K562 (cell line): ENCODE measurements at regions not wholly inside any gene's neighbourhood (a gene's known extent, or its start where the extent isn't known, plus 50 kb on each side); places are given as distances from the start of the nearest gene placed in this dataset.

ENCODE experiments used
- ATAC-seq: fragments of 200-7000 bp; cut with Tn5 transposase; 3 replicates; pipeline ENCODE4 v1.9.1; 2020; ENCODE audit warnings: moderate library complexity
- BruUV-seq: library from RNA; stranded (reverse); fragments of 400-500 nt; replicated peaks from 2 replicates; lab custom pipeline; 2021; lab: Mats Ljungman, UMichigan
- CTCF ChIA-PET: fragments of 300-600 bp; formaldehyde crosslinking; extraction: SDS; loops from one replicate; lab custom pipeline; 2021; ENCODE audit warnings: low intra/inter-chr PET ratio; lab: Yijun Ruan, JAX
- POLR2A ChIA-PET: fragments of 300-600, 350-650 bp; sonication (Branson Sonifier 250); formaldehyde crosslinking; extraction: SDS; loops from one replicate; lab custom pipeline; 2021; ENCODE audit warnings: antibody characterized with exemption, inconsistent platforms; lab: Yijun Ruan, JAX
- DNase-seq, 4 experiments: peaks; one replicate each; pipeline versions ENCODE4 v3.0.0 to v3.0.0-alpha.2; 2011 to 2018; ENCODE audit warnings: low spot score in 3 of 4, mixed read lengths in 3 of 4; ENCODE audit errors: extremely low read depth in 1 of 4
- FAIRE-seq: peaks from 2 replicates; lab custom pipeline; 2011; peaks lifted over from hg19 to GRCh38; lab: Jason Lieb, UNC
- H2AFZ ChIP-seq: 2 replicates; pipeline ENCODE4 v1.6.0; 2011; ENCODE audit warnings: low read depth, low read length, control low read depth, inconsistent platforms
- H3K27ac ChIP-seq: fragments of 200-600 bp; 3 replicates; pipeline ENCODE4 v1.8.0; 2011; ENCODE audit warnings: low read depth, mild to moderate bottlenecking, control low read depth, inconsistent platforms, low read length, moderate library complexity, mixed read lengths; ENCODE audit errors: extremely low read depth
- H3K27me3 ChIP-seq, 2 experiments: fragments of 300-600 bp in 1 of 2; 2 replicates in 1 of 2; 3 replicates in 1 of 2; pipeline versions ENCODE4 v1.6.0 to v1.8.0; 2011; ENCODE audit warnings: inconsistent platforms in 2 of 2, low read length in 2 of 2, mild to moderate bottlenecking in 1 of 2, mixed read lengths in 1 of 2, moderate library complexity in 1 of 2; ENCODE audit not compliant: control insufficient read depth in 2 of 2, insufficient read depth in 2 of 2
- H3K36me3 ChIP-seq: fragments of 300-600 bp; 3 replicates; pipeline ENCODE4 v1.8.0; 2011; ENCODE audit warnings: mild to moderate bottlenecking, low read length, inconsistent platforms; ENCODE audit not compliant: control insufficient read depth, insufficient read depth
- H3K4me1 ChIP-seq, 2 experiments: fragments of 200-600 bp in 1 of 2; replicated peaks in 1 of 2; 2 replicates in 1 of 2; 3 replicates in 1 of 2; pipeline versions ENCODE4 v1.5.1 to v1.8.0; 2011; ENCODE audit warnings: inconsistent platforms in 2 of 2, low read length in 2 of 2, mild to moderate bottlenecking in 1 of 2, mixed read lengths in 1 of 2, moderate library complexity in 1 of 2; ENCODE audit not compliant: control insufficient read depth in 2 of 2, insufficient read depth in 2 of 2
- H3K4me2 ChIP-seq: 2 replicates; pipeline ENCODE4 v1.6.1; 2011; ENCODE audit warnings: low read length, control low read depth, inconsistent platforms, mixed read lengths; ENCODE audit not compliant: insufficient read depth
- H3K4me3 ChIP-seq: fragments of 200-600 bp; sonication (generic), shearing (Covaris generic); 2 replicates; pipeline ENCODE4 v1.5.1; 2016; ENCODE audit warnings: control low read depth, inconsistent platforms
- H3K79me2 ChIP-seq: fragments of 200-600 bp; 3 replicates; pipeline ENCODE4 v1.8.0; 2011; ENCODE audit warnings: low read length, inconsistent platforms; ENCODE audit not compliant: control insufficient read depth, insufficient read depth
- H3K9ac ChIP-seq, 2 experiments: 2 replicates each; pipeline versions ENCODE4 v1.6.0 to v1.6.1; 2011; ENCODE audit warnings: low read depth in 2 of 2, low read length in 2 of 2, control low read depth in 1 of 2, inconsistent platforms in 1 of 2, mild to moderate bottlenecking in 1 of 2, mixed read lengths in 1 of 2; ENCODE audit not compliant: insufficient read depth in 1 of 2
- H3K9me1 ChIP-seq: one replicate; pipeline ENCODE4 v1.6.0; 2011; ENCODE audit warnings: inconsistent platforms, mild to moderate bottlenecking, low read length, moderate library complexity; ENCODE audit not compliant: control insufficient read depth, insufficient read depth
- H3K9me3 ChIP-seq: replicated peaks from 2 replicates; pipeline ENCODE4 v1.5.1; 2011; ENCODE audit warnings: low read depth, low read length, inconsistent platforms; ENCODE audit not compliant: control insufficient read depth, insufficient read depth
- H4K20me1 ChIP-seq: replicated peaks from 2 replicates; pipeline ENCODE4 v1.6.1; 2011; ENCODE audit warnings: low read length, inconsistent platforms, mixed read lengths; ENCODE audit not compliant: control insufficient read depth, insufficient read depth
- ETV5 ChIP-seq: sonication (generic); formaldehyde crosslinking; IDR thresholded peaks from 2 replicates; pipeline ENCODE4 v1.4.0; 2020; ENCODE audit warnings: low read depth, mild to moderate bottlenecking, missing genetic modification reagents
- GTF2A2 ChIP-seq: IDR thresholded peaks from 2 replicates; pipeline ENCODE4 v1.6.1; 2016; ENCODE audit warnings: mild to moderate bottlenecking, missing genetic modification characterization, missing compliant biosample characterization
- ID3 ChIP-seq, 2 experiments: fragments of 250-450 bp in 1 of 2; fragments of 450-650 bp in 1 of 2; sonication (Bioruptor Pico) in 1 of 2; IDR thresholded peaks; 2 replicates each; pipeline versions ENCODE4 v1.6.1 to v1.8.0; 2016 to 2021; ENCODE audit warnings: mild to moderate bottlenecking in 2 of 2, moderate library complexity in 2 of 2, missing compliant biosample characterization in 1 of 2, missing genetic modification characterization in 1 of 2
- JUN ChIP-seq, 2 experiments: sonication (generic) in 1 of 2; formaldehyde crosslinking in 1 of 2; IDR thresholded peaks; 2 replicates each; pipeline versions ENCODE4 v1.6.1 to v1.8.0; 2012 to 2022; ENCODE audit warnings: borderline replicate concordance in 2 of 2, mild to moderate bottlenecking in 2 of 2, improper control_type of control experiment in 1 of 2, low read depth in 1 of 2, low read length in 1 of 2, missing genetic modification reagents in 1 of 2
- MEF2A ChIP-seq: IDR thresholded peaks from 2 replicates; pipeline ENCODE4 v1.6.1; 2011; ENCODE audit warnings: low read depth, mild to moderate bottlenecking, low read length, moderate library complexity; ENCODE audit not compliant: control insufficient read depth
- NFIC ChIP-seq: fragments of 450-650 bp; IDR thresholded peaks from 2 replicates; pipeline ENCODE4 v1.6.1; 2017; ENCODE audit warnings: mild to moderate bottlenecking, inconsistent platforms
- PATZ1 ChIP-seq: fragments of 250-450 bp; sonication (Bioruptor Pico); IDR thresholded peaks from 2 replicates; pipeline ENCODE4 v1.5.0; 2020; ENCODE audit warnings: mild to moderate bottlenecking, borderline replicate concordance
- SRSF3 ChIP-seq: fragments of 200-400 bp; formaldehyde crosslinking; IDR thresholded peaks from 2 replicates; pipeline ENCODE4 v1.6.1; 2016; ENCODE audit warnings: mild to moderate bottlenecking, low read length, moderate library complexity; ENCODE audit not compliant: insufficient read depth
- TEAD2 ChIP-seq: fragments of 450-650 bp; IDR thresholded peaks from 2 replicates; pipeline ENCODE4 v1.6.1; 2016; ENCODE audit warnings: missing genetic modification characterization, control low read depth, missing compliant biosample characterization
- TSC22D4 ChIP-seq: fragments of 450-650 bp; IDR thresholded peaks from 2 replicates; pipeline ENCODE4 v1.6.1; 2016; ENCODE audit warnings: missing genetic modification characterization, missing biosample characterization, control low read depth
- YY1 ChIP-seq, 3 experiments: IDR thresholded peaks; 2 replicates each; pipeline ENCODE4 v1.6.1; 2011; ENCODE audit warnings: low read length in 2 of 3, mild to moderate bottlenecking in 2 of 3, moderate library complexity in 2 of 3, borderline replicate concordance in 1 of 3, control low read depth in 1 of 3, low read depth in 1 of 3; ENCODE audit not compliant: insufficient read depth in 3 of 3, insufficient replicate concordance in 2 of 3, control insufficient read depth in 1 of 3, insufficient read length in 1 of 3; ENCODE audit errors: extremely low read depth in 1 of 3
- ZBTB33 ChIP-seq: sonication (generic); formaldehyde crosslinking; IDR thresholded peaks from 2 replicates; pipeline ENCODE4 v1.8.1; 2023; ENCODE audit warnings: mild to moderate bottlenecking, missing genetic modification reagents
- ZFP36 ChIP-seq: fragments of 150-350 bp; IDR thresholded peaks from 2 replicates; pipeline ENCODE4 v1.6.1; 2018; ENCODE audit warnings: low read length, low read depth; ENCODE audit not compliant: partially characterized antibody
- ZNF224 ChIP-seq: sonication (generic); formaldehyde crosslinking; IDR thresholded peaks from 2 replicates; pipeline ENCODE4 v1.8.0; 2022; ENCODE audit warnings: mild to moderate bottlenecking, missing genetic modification reagents
- ZNF76 ChIP-seq: fragments of 250-450 bp; sonication (Bioruptor Pico); IDR thresholded peaks from 2 replicates; pipeline ENCODE4 v1.4.0; 2020; ENCODE audit warnings: mild to moderate bottlenecking, moderate library complexity, borderline replicate concordance
- WGBS: fragments of 100-300 bp; shearing (Covaris generic); methylation state at CpG from one replicate; pipeline ENCODE4 v1.1.6; 2016; ENCODE audit warnings: low coverage, mixed read lengths; ENCODE audit not compliant: insufficient coverage; ENCODE audit errors: missing lambda C conversion rate; 5-methylcytosine and 5-hydroxymethylcytosine counted together
- in situ Hi-C: fragments of 300-500 bp; cut with MboI; formaldehyde crosslinking; loops from 4 replicates; pipeline ENCODE4 v1.15.0; 2018; ENCODE audit warnings: inconsistent platforms, mixed read lengths
- intact Hi-C: fragments of 100-400 bp; cut with micrococcal nuclease; formaldehyde crosslinking; loops from 2 replicates; pipeline ENCODE4 v1.14.2; 2022

GRCh38 chr7:82602066-82602465 is 158.5 kb upstream of the CACNA2D1 start (continued):
- TF ChIP-seq MEF2A (no peak), GTF2A2 (no peak), ZNF224 (CRISPR knock-in tag) (no peak), TEAD2 (tag) (no peak), NFIC (no peak), ZFP36 (no peak)

GRCh38 chr7:82600531-82600930 is 157.0 kb upstream of the CACNA2D1 start:
- ATAC-seq (no peak), FAIRE-seq (no peak), DNase-seq (no peak)
- BruUV-seq, result no TSS peak
- no peak overlapping the region for H3K9ac ChIP-seq
- H3K4me2 ChIP-seq, result no peak overlapping the region
- H3K4me3 ChIP-seq, result no peak overlapping the region
- H3K36me3 ChIP-seq, result no peaks in the 10 kb centered on the region
- intact Hi-C loops (no loop called here), in situ Hi-C loops (loop anchor here (10.0 kb wide), 1 partner anchor 1116 kb away; no protein-coding TSS in a partner anchor)
- H3K79me2 ChIP-seq, result no peaks in the 10 kb centered on the region
- ChIA-PET CTCF (no interaction called here), POLR2A (no interaction called here)
- H2AFZ ChIP-seq, result no peak overlapping the region
- H3K9me3 ChIP-seq, result no peaks in the 10 kb centered on the region; the same call in 1 of the 2 replicates
- 2% methylated on average over 3 of the region's 3 CpGs for WGBS
- H4K20me1 ChIP-seq, result no peaks in the 10 kb centered on the region
- no peak overlapping the region for H3K27ac ChIP-seq
- no peaks in the 10 kb centered on the region for H3K4me1 ChIP-seq
- H3K27me3 ChIP-seq, result no peaks in the 10 kb centered on the region
- no peaks in the 10 kb centered on the region for H3K9me1 ChIP-seq
- TF ChIP-seq ID3 (CRISPR knock-in tag; IDR thresholded peaks at IDR 0.05) (no peak), ID3 (tag; IDR thresholded peaks at IDR 0.05) (no peak), ZNF76 (CRISPR knock-in tag) (no peak), ETV5 (CRISPR knock-in tag) (no peak), TSC22D4 (no peak), YY1 (IDR thresholded peaks at IDR 0.05; ENCODE audit: borderline replicate concordance in 1 of 3, control insufficient read depth in 1 of 3, extremely low read depth in 1 of 3, insufficient read depth in 3 of 3, insufficient read length in 1 of 3, insufficient replicate concordance in 2 of 3, low read depth in 1 of 3, low read length in 2 of 3) (no peak), PATZ1 (CRISPR knock-in tag) (no peak), JUN (IDR thresholded peaks at IDR 0.05; ENCODE audit: borderline replicate concordance, low read depth, low read length) (no peak), JUN (CRISPR knock-in tag; IDR thresholded peaks at IDR 0.05; ENCODE audit: borderline replicate concordance) (no peak), ZBTB33 (CRISPR knock-in tag) (no peak), SRSF3 (no peak)
